IMR-90 (cell line): ENCODE measurements at regions not wholly inside any gene's neighbourhood (a gene's known extent, or its start where the extent isn't known, plus 50 kb on each side); places are given as distances from the start of the nearest gene placed in this dataset.

ENCODE experiments used
- ATAC-seq: fragments of 200-7000 bp; cut with Tn5 transposase; 2 replicates; pipeline ENCODE4 v1.9.1; 2020; ENCODE audit warnings: low read depth, mild to moderate bottlenecking, moderate library complexity
- BruUV-seq: library from RNA; stranded (reverse); fragments of 400-500 nt; replicated peaks from 2 replicates; lab custom pipeline; 2021; lab: Mats Ljungman, UMichigan
- CTCF ChIA-PET: fragments of 300-600 bp; formaldehyde crosslinking; extraction: SDS; loops from one replicate; lab custom pipeline; 2021; ENCODE audit warnings: antibody characterized with exemption; lab: Yijun Ruan, JAX
- POLR2A ChIA-PET: fragments of 300-600 bp; sonication (Branson Sonifier 250); formaldehyde crosslinking; loops from one replicate; lab custom pipeline; 2022; ENCODE audit warnings: antibody characterized with exemption; ENCODE audit not compliant: unreplicated experiment; lab: Charles Lee
- DNase-seq: peaks from one replicate; pipeline ENCODE4 v3.0.0; 2013
- H2AFZ ChIP-seq: replicated peaks from 2 replicates; pipeline ENCODE3; 2013; ENCODE audit warnings: low read length, mild to moderate bottlenecking; ENCODE audit not compliant: poor library complexity
- H2AK5ac ChIP-seq: 2 replicates; pipeline ENCODE4 v1.6.1; 2013; ENCODE audit warnings: low read depth, low read length, inconsistent platforms
- H2AK9ac ChIP-seq: replicated peaks from 2 replicates; pipeline ENCODE3; 2013; ENCODE audit warnings: mild to moderate bottlenecking, low read depth, low read length, moderate library complexity; ENCODE audit not compliant: poor library complexity
- H2BK120ac ChIP-seq: 2 replicates; pipeline ENCODE4 v1.6.1; 2013; ENCODE audit warnings: low read depth, low read length, inconsistent platforms
- H2BK15ac ChIP-seq: 3 replicates; pipeline ENCODE4 v1.6.1; 2013; ENCODE audit warnings: low read depth, low read length, inconsistent platforms
- H2BK20ac ChIP-seq: 2 replicates; pipeline ENCODE4 v1.6.1; 2013; ENCODE audit warnings: low read depth, mild to moderate bottlenecking, inconsistent platforms, low read length, moderate library complexity
- H2BK5ac ChIP-seq: 2 replicates; pipeline ENCODE4 v1.6.1; 2013; ENCODE audit warnings: mild to moderate bottlenecking, low read depth, low read length, inconsistent platforms; ENCODE audit not compliant: poor library complexity, severe bottlenecking
- H3K14ac ChIP-seq: replicated peaks from 2 replicates; pipeline ENCODE4 v1.6.1; 2013; ENCODE audit warnings: low read depth, low read length, inconsistent platforms
- H3K18ac ChIP-seq: 2 replicates; pipeline ENCODE4 v1.6.1; 2013; ENCODE audit warnings: low read depth, low read length, control low read depth
- H3K23ac ChIP-seq: 2 replicates; pipeline ENCODE4 v1.6.1; 2013; ENCODE audit warnings: low read depth, low read length, inconsistent platforms
- H3K27ac ChIP-seq: 2 replicates; pipeline ENCODE4 v1.5.1; 2013; ENCODE audit warnings: mild to moderate bottlenecking, control low read depth, low read length; ENCODE audit not compliant: insufficient read depth
- H3K27me3 ChIP-seq: 2 replicates; pipeline ENCODE4 v1.6.1; 2013; ENCODE audit warnings: low read length; ENCODE audit not compliant: control insufficient read depth, insufficient read depth
- H3K36me3 ChIP-seq: 2 replicates; pipeline ENCODE4 v1.6.1; 2013; ENCODE audit warnings: low read length, mixed read lengths; ENCODE audit not compliant: control insufficient read depth, insufficient read depth
- H3K4ac ChIP-seq: 2 replicates; pipeline ENCODE4 v1.6.1; 2013; ENCODE audit warnings: low read depth, low read length, inconsistent platforms
- H3K4me1 ChIP-seq: 2 replicates; pipeline ENCODE4 v1.6.1; 2013; ENCODE audit warnings: low read length, mixed read lengths; ENCODE audit not compliant: control insufficient read depth, insufficient read depth
- H3K4me2 ChIP-seq: 2 replicates; pipeline ENCODE4 v1.6.1; 2013; ENCODE audit warnings: low read depth, mild to moderate bottlenecking, control low read depth, low read length, moderate library complexity
- H3K4me3 ChIP-seq: 2 replicates; pipeline ENCODE4 v1.5.1; 2013; ENCODE audit warnings: low read depth, mild to moderate bottlenecking, control low read depth, low read length, moderate library complexity; ENCODE audit not compliant: insufficient read depth
- H3K56ac ChIP-seq: 2 replicates; pipeline ENCODE4 v1.6.1; 2013; ENCODE audit warnings: low read length, inconsistent platforms; ENCODE audit not compliant: insufficient read depth; ENCODE audit errors: extremely low read depth
- H3K79me1 ChIP-seq, 2 experiments: 2 replicates each; pipeline ENCODE4 v1.6.1; 2013; ENCODE audit warnings: low read length in 2 of 2, inconsistent platforms in 1 of 2, low read depth in 1 of 2
- H3K9ac ChIP-seq: 2 replicates; pipeline ENCODE4 v1.6.1; 2013; ENCODE audit warnings: low read depth, low read length, control low read depth
- H3K9me1 ChIP-seq: 2 replicates; pipeline ENCODE4 v1.6.1; 2013; ENCODE audit warnings: low read length, inconsistent platforms; ENCODE audit not compliant: insufficient read depth
- H3K9me3 ChIP-seq: 2 replicates; pipeline ENCODE4 v1.6.1; 2013; ENCODE audit warnings: low read length; ENCODE audit not compliant: control insufficient read depth, insufficient read depth
- H4K20me1 ChIP-seq: 2 replicates; pipeline ENCODE4 v1.6.1; 2013; ENCODE audit warnings: low read length, inconsistent platforms; ENCODE audit not compliant: insufficient read depth
- H4K5ac ChIP-seq: 2 replicates; pipeline ENCODE4 v1.6.1; 2013; ENCODE audit warnings: mild to moderate bottlenecking, low read depth, low read length, control low read depth
- H4K8ac ChIP-seq, 2 experiments: 2 replicates each; pipeline ENCODE4 v1.6.1; 2013; ENCODE audit warnings: low read depth in 2 of 2, low read length in 2 of 2, control low read depth in 1 of 2, inconsistent platforms in 1 of 2
- H4K91ac ChIP-seq: 2 replicates; pipeline ENCODE4 v1.6.1; 2013; ENCODE audit warnings: low read depth, low read length, inconsistent platforms; ENCODE audit not compliant: insufficient read depth
- BHLHE40 ChIP-seq: fragments of 150-350 bp; IDR thresholded peaks from 2 replicates; pipeline ENCODE4 v1.6.1; 2016; ENCODE audit warnings: mild to moderate bottlenecking, low read depth, low read length
- CEBPB ChIP-seq: IDR thresholded peaks from 2 replicates; pipeline ENCODE4 v1.6.1; 2012; ENCODE audit warnings: low read depth, low read length, improper control_type of control experiment
- ELK1 ChIP-seq: fragments of 150-350 bp; IDR thresholded peaks from 2 replicates; pipeline ENCODE4 v1.6.1; 2016; ENCODE audit warnings: low read depth, mild to moderate bottlenecking, low read length, moderate library complexity, borderline replicate concordance
- FOS ChIP-seq: fragments of 150-350 bp; IDR thresholded peaks from 2 replicates; pipeline ENCODE4 v1.6.1; 2016; ENCODE audit warnings: low read depth, low read length
- MAFK ChIP-seq: IDR thresholded peaks from 2 replicates; pipeline ENCODE4 v1.6.1; 2012; ENCODE audit warnings: low read depth, low read length, improper control_type of control experiment
- MAZ ChIP-seq: IDR thresholded peaks from 2 replicates; pipeline ENCODE4 v1.6.1; 2012; ENCODE audit warnings: low read depth, mild to moderate bottlenecking, low read length, improper control_type of control experiment, moderate library complexity, borderline replicate concordance
- MXI1 ChIP-seq: IDR thresholded peaks from 2 replicates; pipeline ENCODE4 v1.6.1; 2012; ENCODE audit warnings: low read depth, mild to moderate bottlenecking, low read length, moderate library complexity, borderline replicate concordance
- NFE2L2 ChIP-seq: fragments of 150-350 bp; IDR thresholded peaks from 2 replicates; pipeline ENCODE4 v1.6.1; 2016; ENCODE audit warnings: low read depth, mild to moderate bottlenecking, low read length
- RCOR1 ChIP-seq: IDR thresholded peaks from 2 replicates; pipeline ENCODE4 v1.6.1; 2012; ENCODE audit warnings: mild to moderate bottlenecking, low read length, improper control_type of control experiment; ENCODE audit not compliant: insufficient replicate concordance
- RFX5 ChIP-seq: IDR thresholded peaks from 2 replicates; pipeline ENCODE4 v1.8.0; 2012; ENCODE audit warnings: low read depth, mild to moderate bottlenecking, low read length, moderate library complexity
- SMC3 ChIP-seq: fragments of 150-350 bp; IDR thresholded peaks from 2 replicates; pipeline ENCODE4 v1.6.1; 2016; ENCODE audit warnings: low read depth, mild to moderate bottlenecking, antibody characterized with exemption, low read length, moderate library complexity
- WGBS, 2 experiments: methylation state at CpG; one replicate each; pipeline versions ENCODE4 v1.1.5 to v1.1.7; 2013; ENCODE audit warnings: missing lambda C conversion rate in 2 of 2; ENCODE audit not compliant: insufficient read length in 1 of 2; ENCODE audit errors: extremely low coverage in 2 of 2; 5-methylcytosine and 5-hydroxymethylcytosine counted together
- dilution Hi-C: fragments of 300-500 bp; cut with HindIII; formaldehyde crosslinking; loops from one replicate; pipeline ENCODE4 v1.14.3; 2018; ENCODE audit warnings: low sequenced_read_pairs; ENCODE audit not compliant: unreplicated experiment
- in situ Hi-C: fragments of 300-500 bp; cut with MboI; formaldehyde crosslinking; loops from 3 replicates; pipeline ENCODE4 v1.14.3; 2019; ENCODE audit warnings: low sequenced_read_pairs, inconsistent platforms, mixed read lengths
- intact Hi-C: fragments of 100-400 bp; cut with micrococcal nuclease; formaldehyde crosslinking; loops from 2 replicates; pipeline ENCODE4 v1.10.0; 2022
- TF ChIP-seq, protein P1 (sequence below): conservative IDR thresholded peaks from 2 replicates; pipeline ENCODE4 v1.5.1; 2012; ENCODE audit warnings: mild to moderate bottlenecking, low read depth, low read length, improper control_type of control experiment
- TF ChIP-seq, protein P2 (sequence below): fragments of 150-350 bp; IDR thresholded peaks from 2 replicates; pipeline ENCODE4 v1.6.1; 2017; ENCODE audit warnings: mild to moderate bottlenecking, antibody characterized with exemption, low read length, low read depth

DNA sequence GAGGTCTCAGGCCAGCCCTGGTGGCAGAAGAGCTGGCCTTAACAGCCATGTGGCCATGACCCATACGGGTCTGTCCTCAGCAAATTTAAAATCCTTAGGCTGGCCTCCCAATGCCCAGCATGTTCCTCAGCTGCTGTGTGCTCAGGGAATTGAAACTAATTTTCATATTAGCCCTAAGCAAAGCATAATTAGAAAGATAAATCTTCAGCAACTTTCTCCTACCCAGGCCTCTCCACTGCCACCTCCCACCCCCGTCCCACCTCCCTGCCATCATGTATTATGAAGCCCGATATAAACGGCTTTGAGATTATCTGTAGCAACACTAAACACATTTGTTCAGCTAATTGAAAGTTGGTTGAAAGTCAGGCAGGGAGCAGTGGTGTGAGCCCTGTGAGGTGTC, 178.8 kb upstream of the NTM start:
- CTCF ChIA-PET = interaction anchor here (0.6 kb wide), 1 partner anchor 35 kb away, joined by 3 read pairs; no protein-coding TSS in a partner anchor
- H2AK5ac ChIP-seq = no peak overlapping the region
- BruUV-seq = no TSS peak

More for the DNA sequence above, 178.8 kb upstream of the NTM start:
- Histone ChIP-seq H4K5ac (no peak overlapping the region), H3K4me3 (no peak overlapping the region), H4K20me1 (no peaks in the 10 kb centered on the region), H3K9me3 (no peaks in the 10 kb centered on the region), H4K8ac (no peak overlapping the region), H3K27me3 (peaks cover 37% of the 10 kb centered on the region), H2BK120ac (no peak overlapping the region), H3K79me1 (no peaks in the 10 kb centered on the region), H2AK9ac (no peak overlapping the region), H3K9ac (no peak overlapping the region), H3K27ac (no peak overlapping the region), H3K4ac (no peak overlapping the region), H3K9me1 (no peaks in the 10 kb centered on the region; the same call in 1 of the 2 replicates), H4K91ac (no peak overlapping the region), H3K4me2 (no peak overlapping the region), H3K18ac (no peak overlapping the region), H2BK15ac (no peak overlapping the region), H3K23ac (no peak overlapping the region), H3K56ac (no peak overlapping the region), H3K36me3 (no peaks in the 10 kb centered on the region), H2AFZ (no peak overlapping the region), H3K14ac (no peak overlapping the region), H2BK20ac (no peak overlapping the region), H2BK5ac (no peak overlapping the region), H3K4me1 (0 out of 2 replicates have a peak, but pooled peaks cover 2% of the 10 kb centered on the region)
- TF ChIP-seq MAZ (no peak), MXI1 (no peak), CEBPB (no peak), RCOR1 (no peak), MAFK (no peak), ELK1 (no peak), BHLHE40 (no peak), RFX5 (no peak), NFE2L2 (no peak), FOS (no peak), SMC3 (no peak)
- TF ChIP-seq, protein P1, sequence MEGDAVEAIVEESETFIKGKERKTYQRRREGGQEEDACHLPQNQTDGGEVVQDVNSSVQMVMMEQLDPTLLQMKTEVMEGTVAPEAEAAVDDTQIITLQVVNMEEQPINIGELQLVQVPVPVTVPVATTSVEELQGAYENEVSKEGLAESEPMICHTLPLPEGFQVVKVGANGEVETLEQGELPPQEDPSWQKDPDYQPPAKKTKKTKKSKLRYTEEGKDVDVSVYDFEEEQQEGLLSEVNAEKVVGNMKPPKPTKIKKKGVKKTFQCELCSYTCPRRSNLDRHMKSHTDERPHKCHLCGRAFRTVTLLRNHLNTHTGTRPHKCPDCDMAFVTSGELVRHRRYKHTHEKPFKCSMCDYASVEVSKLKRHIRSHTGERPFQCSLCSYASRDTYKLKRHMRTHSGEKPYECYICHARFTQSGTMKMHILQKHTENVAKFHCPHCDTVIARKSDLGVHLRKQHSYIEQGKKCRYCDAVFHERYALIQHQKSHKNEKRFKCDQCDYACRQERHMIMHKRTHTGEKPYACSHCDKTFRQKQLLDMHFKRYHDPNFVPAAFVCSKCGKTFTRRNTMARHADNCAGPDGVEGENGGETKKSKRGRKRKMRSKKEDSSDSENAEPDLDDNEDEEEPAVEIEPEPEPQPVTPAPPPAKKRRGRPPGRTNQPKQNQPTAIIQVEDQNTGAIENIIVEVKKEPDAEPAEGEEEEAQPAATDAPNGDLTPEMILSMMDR = no peak
- TF ChIP-seq, protein P2, sequence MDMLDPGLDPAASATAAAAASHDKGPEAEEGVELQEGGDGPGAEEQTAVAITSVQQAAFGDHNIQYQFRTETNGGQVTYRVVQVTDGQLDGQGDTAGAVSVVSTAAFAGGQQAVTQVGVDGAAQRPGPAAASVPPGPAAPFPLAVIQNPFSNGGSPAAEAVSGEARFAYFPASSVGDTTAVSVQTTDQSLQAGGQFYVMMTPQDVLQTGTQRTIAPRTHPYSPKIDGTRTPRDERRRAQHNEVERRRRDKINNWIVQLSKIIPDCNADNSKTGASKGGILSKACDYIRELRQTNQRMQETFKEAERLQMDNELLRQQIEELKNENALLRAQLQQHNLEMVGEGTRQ = no peak
- no CpG with 5 or more reads among the region's 4 CpGs for WGBS, 2 experiments
- no peak for ATAC-seq
- POLR2A ChIA-PET = no interaction called here
- in situ Hi-C loops (no loop called here), intact Hi-C loops (no loop called here), dilution Hi-C loops (no loop called here)
- DNase-seq = no peak
